ENCODE measurements at regions not wholly inside any gene's neighbourhood (a gene's known extent, or its start where the extent isn't known, plus 50 kb on each side); places are given as distances from the start of the nearest gene placed in this dataset.

GRCh38 chr11:11177156-11177808, 175.8 kb downstream of the CSNK2A3 start:
- no peak for DNase-seq (ENCODE audit: low read depth, low spot score)

- DNase-seq (ENCODE audit: low read depth, low spot score), result no peak
Measured at GRCh38 chr11:11173316-11174025, 179.6 kb downstream of the CSNK2A3 start.

GRCh38 chr11:11171854-11172253, 181.2 kb downstream of the CSNK2A3 start:
- no peak for DNase-seq (ENCODE audit: low read depth, low spot score)

- DNase-seq (ENCODE audit: low read depth, low spot score), result no peak
Measured at GRCh38 chr11:11171285-11171684, 181.8 kb downstream of the CSNK2A3 start.

- no peak for DNase-seq (ENCODE audit: low read depth, low spot score)
Measured at GRCh38 chr11:11170352-11171084, 182.5 kb downstream of the CSNK2A3 start.

GRCh38 chr11:11169715-11170351, 183.2 kb downstream of the CSNK2A3 start:
- DNase-seq (ENCODE audit: low read depth, low spot score), result no peak

GRCh38 chr11:11167806-11168205, 185.2 kb downstream of the CSNK2A3 start:
- DNase-seq (ENCODE audit: low read depth, low spot score), result no peak

GRCh38 chr11:11164334-11164690, 188.7 kb downstream of the CSNK2A3 start:
- DNase-seq (ENCODE audit: low read depth, low spot score), result no peak

- DNase-seq (ENCODE audit: low read depth, low spot score), result no peak
Measured at GRCh38 chr11:11163669-11164333, 189.2 kb downstream of the CSNK2A3 start.

GRCh38 chr11:11163236-11163635, 189.8 kb downstream of the CSNK2A3 start:
- no peak for DNase-seq (ENCODE audit: low read depth, low spot score)

GRCh38 chr11:11157185-11157584, 195.9 kb downstream of the CSNK2A3 start:
- no peak for DNase-seq (ENCODE audit: low read depth, low spot score)

- no peak for DNase-seq (ENCODE audit: low read depth, low spot score)
Measured at GRCh38 chr11:11155962-11156815, 196.9 kb downstream of the CSNK2A3 start.

GRCh38 chr11:11152877-11153276, 200.2 kb downstream of the CSNK2A3 start:
- no peak for DNase-seq (ENCODE audit: low read depth, low spot score)

- no peak for DNase-seq (ENCODE audit: low read depth, low spot score)
Measured at GRCh38 chr11:11149671-11150459, 203.2 kb downstream of the CSNK2A3 start.

- DNase-seq (ENCODE audit: low read depth, low spot score), result no peak
Measured at GRCh38 chr11:11148596-11148995, 204.5 kb downstream of the CSNK2A3 start.

GRCh38 chr11:11148104-11148509, 204.9 kb downstream of the CSNK2A3 start:
- no peak for DNase-seq (ENCODE audit: low read depth, low spot score)

- no peak for DNase-seq (ENCODE audit: low read depth, low spot score)
Measured at GRCh38 chr11:11146830-11147229, 206.2 kb downstream of the CSNK2A3 start.

- DNase-seq (ENCODE audit: low read depth, low spot score), result no peak
Measured at GRCh38 chr11:11143849-11144248, 209.2 kb downstream of the CSNK2A3 start.

GRCh38 chr11:11142430-11142829, 210.6 kb downstream of the CSNK2A3 start:
- no peak for DNase-seq (ENCODE audit: low read depth, low spot score)

- no peak for DNase-seq (ENCODE audit: low read depth, low spot score)
Measured at GRCh38 chr11:11141065-11141464, 212.0 kb downstream of the CSNK2A3 start.

Data from pulmonary artery endothelial cell (primary cell).